ENCODE measurements at regions not wholly inside any gene's neighbourhood (a gene's known extent, or its start where the extent isn't known, plus 50 kb on each side); places are given as distances from the start of the nearest gene placed in this dataset.
"Not testable (repeated sequence)": the region's sequence is repeated elsewhere in the genome, so short reads cannot be mapped to it uniquely, and the experiment has no call there.

GRCh38 chr2:172253190-172254052, 150.7 kb upstream of the DLX2 start:
- POLR2A ChIA-PET = no interaction called here

DNA sequence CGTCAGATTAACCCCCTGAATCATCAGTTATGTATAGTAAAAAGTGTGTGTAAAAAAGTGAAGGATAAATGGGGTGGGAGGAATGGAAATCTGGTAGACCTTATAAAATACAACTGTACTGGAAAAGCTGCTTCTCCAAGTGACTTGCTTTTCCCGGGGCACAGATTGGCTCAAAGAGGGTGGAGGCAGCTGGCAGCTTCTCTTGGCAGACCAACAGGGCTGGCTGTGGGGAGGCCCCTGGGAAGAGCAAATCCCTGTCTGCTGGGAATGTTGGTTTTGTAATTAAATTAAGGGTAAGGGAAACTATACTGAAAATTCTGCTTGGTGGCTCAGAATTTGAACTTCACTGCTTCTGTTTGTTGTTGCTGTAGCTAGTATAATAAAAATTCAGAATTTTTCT, 154.2 kb upstream of the DLX2 start:
- POLR2A ChIA-PET = no interaction called here
- TF ChIP-seq, protein P1, sequence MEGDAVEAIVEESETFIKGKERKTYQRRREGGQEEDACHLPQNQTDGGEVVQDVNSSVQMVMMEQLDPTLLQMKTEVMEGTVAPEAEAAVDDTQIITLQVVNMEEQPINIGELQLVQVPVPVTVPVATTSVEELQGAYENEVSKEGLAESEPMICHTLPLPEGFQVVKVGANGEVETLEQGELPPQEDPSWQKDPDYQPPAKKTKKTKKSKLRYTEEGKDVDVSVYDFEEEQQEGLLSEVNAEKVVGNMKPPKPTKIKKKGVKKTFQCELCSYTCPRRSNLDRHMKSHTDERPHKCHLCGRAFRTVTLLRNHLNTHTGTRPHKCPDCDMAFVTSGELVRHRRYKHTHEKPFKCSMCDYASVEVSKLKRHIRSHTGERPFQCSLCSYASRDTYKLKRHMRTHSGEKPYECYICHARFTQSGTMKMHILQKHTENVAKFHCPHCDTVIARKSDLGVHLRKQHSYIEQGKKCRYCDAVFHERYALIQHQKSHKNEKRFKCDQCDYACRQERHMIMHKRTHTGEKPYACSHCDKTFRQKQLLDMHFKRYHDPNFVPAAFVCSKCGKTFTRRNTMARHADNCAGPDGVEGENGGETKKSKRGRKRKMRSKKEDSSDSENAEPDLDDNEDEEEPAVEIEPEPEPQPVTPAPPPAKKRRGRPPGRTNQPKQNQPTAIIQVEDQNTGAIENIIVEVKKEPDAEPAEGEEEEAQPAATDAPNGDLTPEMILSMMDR (IDR thresholded peaks at IDR 0.05; ENCODE audit: control extremely low read depth, extremely low read depth, low read depth, missing control alignments) = no peak
- DNase-seq (ENCODE audit: extremely low spot score) = no peak
- CTCF ChIA-PET = no interaction called here

More at GRCh38 chr2:172253190-172254052, 150.7 kb upstream of the DLX2 start:
- CTCF ChIA-PET = interaction anchor here (0.8 to 2.4 kb wide), 3 partner anchors 10 to 22 kb away, joined by 3 to 10 read pairs (median 3); no protein-coding TSS in a partner anchor
- no peak for DNase-seq (ENCODE audit: extremely low spot score)
- TF ChIP-seq, protein P1 (IDR thresholded peaks at IDR 0.05; ENCODE audit: control extremely low read depth, extremely low read depth, low read depth, missing control alignments) = no peak

- POLR2A ChIA-PET = no interaction called here
- TF ChIP-seq, protein P1 (IDR thresholded peaks at IDR 0.05; ENCODE audit: control extremely low read depth, extremely low read depth, low read depth, missing control alignments) = no peak
Observed at GRCh38 chr2:172259827-172260226, 157.1 kb upstream of the DLX2 start.

GRCh38 chr2:172260336-172260735, 157.6 kb upstream of the DLX2 start:
- CTCF ChIA-PET = no interaction called here
- TF ChIP-seq, protein P1 (IDR thresholded peaks at IDR 0.05; ENCODE audit: control extremely low read depth, extremely low read depth, low read depth, missing control alignments) = no peak
- DNase-seq (ENCODE audit: extremely low spot score) = no peak
- POLR2A ChIA-PET = no interaction called here

More at GRCh38 chr2:172259827-172260226, 157.1 kb upstream of the DLX2 start:
- CTCF ChIA-PET = no interaction called here
- no peak for DNase-seq (ENCODE audit: extremely low spot score)

GRCh38 chr2:172261292-172261691, 158.6 kb upstream of the DLX2 start:
- POLR2A ChIA-PET = no interaction called here

GRCh38 chr2:172262486-172262885, 159.8 kb upstream of the DLX2 start:
- no peak for DNase-seq (ENCODE audit: extremely low spot score)
- ChIA-PET CTCF (interaction anchor here (2.0 kb wide), 1 partner anchor 8 kb away, joined by 10 read pairs; no protein-coding TSS in a partner anchor), POLR2A (no interaction called here)
- TF ChIP-seq, protein P1 (IDR thresholded peaks at IDR 0.05; ENCODE audit: control extremely low read depth, extremely low read depth, low read depth, missing control alignments) = no peak

More at GRCh38 chr2:172261292-172261691, 158.6 kb upstream of the DLX2 start:
- TF ChIP-seq, protein P1 (IDR thresholded peaks at IDR 0.05; ENCODE audit: control extremely low read depth, extremely low read depth, low read depth, missing control alignments) = no peak
- CTCF ChIA-PET = no interaction called here
- no peak for DNase-seq (ENCODE audit: extremely low spot score)

- POLR2A ChIA-PET; DNase-seq (ENCODE audit: extremely low spot score): not testable (repeated sequence)
- CTCF ChIA-PET = interaction anchor here (2.0 kb wide), 1 partner anchor 11 kb away, joined by 10 read pairs; no protein-coding TSS in a partner anchor
Observed at GRCh38 chr2:172264820-172265219, 162.1 kb upstream of the DLX2 start.

DNA sequence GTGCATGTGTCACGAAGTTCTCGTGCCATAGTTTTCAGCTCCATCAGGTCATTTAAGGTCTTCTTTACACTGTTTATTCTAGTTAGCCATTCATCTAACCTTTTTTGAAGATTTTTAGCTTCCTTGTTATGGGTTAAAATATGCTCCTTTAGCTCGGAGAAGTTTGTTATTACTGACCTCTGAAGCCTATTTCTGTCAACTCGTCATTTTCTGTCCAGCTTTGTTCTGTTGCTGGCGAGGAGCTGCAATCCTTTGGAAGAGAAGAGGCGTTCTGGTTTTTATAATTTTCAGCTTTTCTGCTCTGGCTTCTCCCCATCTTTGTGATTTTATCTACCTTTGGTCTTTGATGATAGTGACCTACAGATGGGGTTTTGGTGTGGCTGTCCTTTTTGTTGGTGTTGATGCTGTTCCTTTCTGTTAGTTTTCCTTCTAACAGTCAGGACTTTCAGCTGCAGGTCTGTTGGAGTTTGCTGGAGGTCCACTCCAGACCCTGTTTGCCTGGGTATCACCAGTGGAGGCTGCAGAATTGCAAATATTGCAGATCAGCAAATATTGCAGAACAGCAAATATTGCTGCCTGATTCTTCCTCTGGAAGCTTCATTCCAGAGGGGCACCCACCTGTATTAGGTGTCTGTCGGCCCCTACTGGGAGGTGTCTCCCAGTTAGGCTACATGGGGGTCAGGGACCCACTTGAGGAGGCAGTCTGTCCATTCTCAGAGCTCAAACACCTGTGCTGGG, 157.7 kb upstream of the ITGA6 start:
- POLR2A ChIA-PET; DNase-seq (ENCODE audit: extremely low spot score): not testable (repeated sequence)
- CTCF ChIA-PET = interaction anchor here (1.2 kb wide), 1 partner anchor 12 kb away, joined by 3 read pairs; no protein-coding TSS in a partner anchor
